Gastroesophageal sphincter (tissue), 4 donors: ENCODE measurements at regions not wholly inside any gene's neighbourhood (a gene's known extent, or its start where the extent isn't known, plus 50 kb on each side); places are given as distances from the start of the nearest gene placed in this dataset.

Source experiments
- ATAC-seq: fragments of 150-250 bp; one replicate; pipeline ENCODE4 v1.9.1; 2016; ENCODE audit warnings: mild to moderate bottlenecking, moderate library complexity
- H3K27ac ChIP-seq, 4 donors: fragments of 200-600 bp; sonication (generic) in 3 of 4; 1 replicate in 3 of 4; 2 replicates in 1 of 4; pipeline ENCODE4 v1.5.1; 2016 to 2019
- H3K27me3 ChIP-seq: fragments of 200-600 bp; sonication (generic); one replicate; pipeline ENCODE4 v1.5.1; 2019
- H3K36me3 ChIP-seq, 2 donors: fragments of 200-600 bp; sonication (generic); one replicate each; pipeline ENCODE4 v1.5.1; 2019; ENCODE audit warnings: control low read depth in 1 of 2
- H3K4me1 ChIP-seq, 3 donors: fragments of 200-600 bp; sonication (generic); 1 replicate in 2 of 3; 2 replicates in 1 of 3; pipeline ENCODE4 v1.5.1; 2016 to 2019; ENCODE audit warnings: control low read depth in 2 of 3
- H3K4me3 ChIP-seq, 2 donors: fragments of 200-600 bp; sonication (generic); one replicate each; pipeline ENCODE4 v1.5.1; 2019; ENCODE audit warnings: mild to moderate bottlenecking in 1 of 2, moderate library complexity in 1 of 2
- H3K9me3 ChIP-seq, 3 donors: fragments of 200-600 bp; sonication (generic); one replicate each; pipeline ENCODE4 v1.5.1; 2017 to 2019; ENCODE audit warnings: control low read depth in 2 of 3
- EP300 ChIP-seq: sonication (generic); formaldehyde crosslinking; IDR thresholded peaks from one replicate; pipeline ENCODE4 v1.6.1; 2017; ENCODE audit warnings: antibody characterized with exemption, mild to moderate bottlenecking
- POLR2A ChIP-seq, 2 donors: fragments of 450-650 bp; IDR thresholded peaks; one replicate each; pipeline ENCODE4 v1.6.1; 2017; ENCODE audit warnings: antibody characterized with exemption in 2 of 2, mild to moderate bottlenecking in 2 of 2, moderate library complexity in 1 of 2
- POLR2AphosphoS5 ChIP-seq: sonication (generic); formaldehyde crosslinking; IDR thresholded peaks from one replicate; pipeline ENCODE4 v1.6.1; 2017; ENCODE audit warnings: antibody characterized with exemption
- WGBS, 2 donors: methylation state at CpG; one replicate each; pipeline ENCODE4 v1.1.5; 2018; ENCODE audit warnings: low coverage in 1 of 2; 5-methylcytosine and 5-hydroxymethylcytosine counted together
- TF ChIP-seq, protein P1 (sequence below), 4 experiments: fragments of 200-600 bp in 2 of 4; fragments of 450-650 bp in 2 of 4; sonication (generic) in 1 of 4; IDR thresholded peaks; one replicate each; pipeline ENCODE4 v1.5.1; 2017 to 2019; ENCODE audit warnings: antibody characterized with exemption in 4 of 4, mild to moderate bottlenecking in 2 of 4, moderate library complexity in 2 of 4

GRCh38 chr15:70276401-70276800 is 178.7 kb upstream of the TLE3 start:
- Histone ChIP-seq H3K27me3 (no peaks in the 10 kb centered on the region), H3K4me3 (no peak overlapping the region), H3K36me3 (no peaks in the 10 kb centered on the region), H3K27ac (no peak overlapping the region), H3K4me1 (peaks cover under 1 to 9% (median 6%) of the 10 kb centered on the region in 3 donors), H3K9me3 (no peaks in the 10 kb centered on the region)
- TF ChIP-seq POLR2A (IDR thresholded peaks at IDR 0.05) (no peak), EP300 (no peak), POLR2AphosphoS5 (no peak)
- TF ChIP-seq, protein P1, sequence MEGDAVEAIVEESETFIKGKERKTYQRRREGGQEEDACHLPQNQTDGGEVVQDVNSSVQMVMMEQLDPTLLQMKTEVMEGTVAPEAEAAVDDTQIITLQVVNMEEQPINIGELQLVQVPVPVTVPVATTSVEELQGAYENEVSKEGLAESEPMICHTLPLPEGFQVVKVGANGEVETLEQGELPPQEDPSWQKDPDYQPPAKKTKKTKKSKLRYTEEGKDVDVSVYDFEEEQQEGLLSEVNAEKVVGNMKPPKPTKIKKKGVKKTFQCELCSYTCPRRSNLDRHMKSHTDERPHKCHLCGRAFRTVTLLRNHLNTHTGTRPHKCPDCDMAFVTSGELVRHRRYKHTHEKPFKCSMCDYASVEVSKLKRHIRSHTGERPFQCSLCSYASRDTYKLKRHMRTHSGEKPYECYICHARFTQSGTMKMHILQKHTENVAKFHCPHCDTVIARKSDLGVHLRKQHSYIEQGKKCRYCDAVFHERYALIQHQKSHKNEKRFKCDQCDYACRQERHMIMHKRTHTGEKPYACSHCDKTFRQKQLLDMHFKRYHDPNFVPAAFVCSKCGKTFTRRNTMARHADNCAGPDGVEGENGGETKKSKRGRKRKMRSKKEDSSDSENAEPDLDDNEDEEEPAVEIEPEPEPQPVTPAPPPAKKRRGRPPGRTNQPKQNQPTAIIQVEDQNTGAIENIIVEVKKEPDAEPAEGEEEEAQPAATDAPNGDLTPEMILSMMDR (IDR thresholded peaks at IDR 0.05): no peak
- WGBS, 2 donors: 82% methylated on average over 3 of the region's 3 CpGs; no CpG with 5 or more reads in 1 of the 2 donors
- no peak for ATAC-seq

DNA sequence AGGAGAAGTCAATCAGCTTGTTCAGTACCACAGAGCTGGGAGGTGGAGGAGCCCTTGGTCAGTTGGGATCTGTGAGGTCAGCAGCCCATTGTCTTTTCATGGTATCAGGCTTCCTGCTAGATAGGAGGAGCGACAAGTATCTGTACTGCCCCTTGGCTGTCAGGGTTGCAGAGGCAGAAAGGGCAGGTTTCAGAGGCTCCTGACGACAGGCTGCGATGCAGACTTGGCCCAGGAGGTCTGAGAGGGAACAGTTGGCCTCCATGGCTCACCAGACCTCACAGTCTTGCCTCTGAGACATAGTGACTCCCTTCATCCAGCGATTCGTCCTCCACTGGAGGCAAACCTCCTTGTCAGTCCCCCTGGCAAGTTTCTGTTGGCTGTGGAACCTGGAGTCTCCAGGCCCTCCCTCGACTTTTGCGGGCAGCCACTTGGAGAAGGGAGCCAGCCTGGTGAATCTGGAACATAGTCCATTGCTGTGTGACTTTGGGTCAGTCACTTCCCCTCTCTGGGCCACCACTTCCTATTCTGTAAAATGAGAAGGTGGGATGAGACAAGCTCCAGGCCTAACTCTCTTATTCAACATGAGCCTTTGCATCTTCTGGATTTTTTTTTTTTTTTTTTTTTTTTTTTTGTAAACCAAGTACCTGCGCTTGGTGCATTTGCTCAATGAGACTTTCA is 177.9 kb upstream of the TLE3 start:
- Histone ChIP-seq H3K4me1 (peaks cover 8 to 16% (median 14%) of the 10 kb centered on the region in 3 donors), H3K9me3 (no peaks in the 10 kb centered on the region), H3K4me3 (no peak overlapping the region), H3K27ac (no peak overlapping the region), H3K36me3 (no peaks in the 10 kb centered on the region), H3K27me3 (no peaks in the 10 kb centered on the region)
- ATAC-seq: no peak
- no peak for TF ChIP-seq POLR2A (IDR thresholded peaks at IDR 0.05)
- 93 to 97% methylated on average over 2 to 5 of the region's 8 CpGs for WGBS, 2 donors

DNA sequence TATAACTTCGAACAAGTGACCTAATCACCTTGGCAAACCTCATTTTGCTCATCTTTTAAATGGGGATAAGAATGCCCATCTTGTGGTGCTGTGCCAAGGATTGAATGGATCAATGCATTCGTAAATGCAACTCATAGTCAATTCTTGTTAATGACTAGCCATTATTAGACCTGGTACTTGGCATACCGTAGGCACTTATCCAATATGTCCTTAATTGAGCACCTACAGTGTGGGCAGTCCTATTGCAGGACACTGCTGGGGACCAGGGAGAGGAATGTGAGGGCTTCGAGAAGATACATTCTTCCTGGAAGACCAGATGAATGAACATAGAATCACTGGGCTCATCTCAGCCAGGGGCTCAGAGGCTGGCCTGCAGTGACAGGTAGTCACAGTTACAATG is 177.2 kb upstream of the TLE3 start:
- no peaks in the 10 kb centered on the region for H3K27me3 ChIP-seq
- H3K36me3 ChIP-seq: no peaks in the 10 kb centered on the region
- no peak overlapping the region for H3K27ac ChIP-seq
- H3K4me1 ChIP-seq: peaks cover 8 to 23% (median 21%) of the 10 kb centered on the region in 3 donors
- TF ChIP-seq EP300: no peak
- WGBS, 2 donors: 58 to 78% methylated on average over 2 to 4 of the region's 4 CpGs
- H3K9me3 ChIP-seq: no peaks in the 10 kb centered on the region
- no peak overlapping the region for H3K4me3 ChIP-seq
- no peak for ATAC-seq

DNA sequence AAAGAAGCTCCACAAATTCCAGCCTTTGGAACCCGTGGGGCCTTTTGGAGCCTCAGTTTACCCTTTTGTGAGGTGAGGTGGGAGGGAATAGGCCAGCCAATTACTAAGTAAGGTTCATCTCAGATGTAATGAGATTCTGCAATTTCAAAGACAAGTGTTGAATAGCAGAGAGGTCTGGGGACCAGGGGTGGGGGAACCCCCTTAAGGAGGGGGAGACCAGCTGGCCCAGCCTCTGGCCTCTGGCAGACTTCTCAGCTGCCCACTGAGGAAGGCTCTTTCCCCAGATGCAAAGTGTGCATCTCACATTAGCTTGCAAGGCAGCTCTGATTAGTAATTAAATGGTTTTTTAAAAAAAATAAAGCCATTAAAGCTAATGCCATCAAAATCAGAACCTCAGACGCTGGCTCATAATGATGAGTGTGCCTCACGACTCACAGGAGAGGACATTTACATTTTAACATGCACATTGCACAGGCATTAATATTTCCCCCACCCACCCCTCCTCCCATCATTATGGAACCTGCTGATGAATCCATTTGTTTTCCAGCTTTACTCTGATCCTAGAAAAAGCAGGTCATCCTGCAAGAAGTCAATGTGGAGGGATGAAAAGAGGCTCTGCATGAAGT is 176.7 kb upstream of the TLE3 start:
- H3K9me3 ChIP-seq: no peaks in the 10 kb centered on the region
- H3K36me3 ChIP-seq: no peaks in the 10 kb centered on the region
- H3K4me3 ChIP-seq: no peak overlapping the region
- no peak for ATAC-seq
- TF ChIP-seq POLR2AphosphoS5: no peak
- no peak for TF ChIP-seq POLR2A (IDR thresholded peaks at IDR 0.05)
- TF ChIP-seq EP300: no peak
- TF ChIP-seq, protein P1 (IDR thresholded peaks at IDR 0.05): no peak
- WGBS, 2 donors: 79 to 82% methylated on average over 2 to 3 of the region's 3 CpGs
- no peaks in the 10 kb centered on the region for H3K27me3 ChIP-seq
- H3K4me1 ChIP-seq: peaks cover 8 to 28% (median 21%) of the 10 kb centered on the region in 3 donors
- no peak overlapping the region for H3K27ac ChIP-seq

GRCh38 chr15:70273808-70274207 is 176.1 kb upstream of the TLE3 start:
- no peaks in the 10 kb centered on the region for H3K9me3 ChIP-seq
- H3K27ac ChIP-seq: no peak overlapping the region
- no peak overlapping the region for H3K4me3 ChIP-seq
- no peaks in the 10 kb centered on the region for H3K36me3 ChIP-seq
- no peak for ATAC-seq
- 90 to 91% methylated on average over 2 to 3 of the region's 3 CpGs for WGBS, 2 donors
- TF ChIP-seq POLR2A (IDR thresholded peaks at IDR 0.05) (no peak), POLR2AphosphoS5 (no peak), EP300 (no peak)
- TF ChIP-seq, protein P1 (IDR thresholded peaks at IDR 0.05): no peak
- H3K4me1 ChIP-seq: peaks cover 8 to 34% (median 21%) of the 10 kb centered on the region in 3 donors
- no peaks in the 10 kb centered on the region for H3K27me3 ChIP-seq
